Colonic mucosa (tissue), 4 donors: ENCODE measurements at regions not wholly inside any gene's neighbourhood (a gene's known extent, or its start where the extent isn't known, plus 50 kb on each side); places are given as distances from the start of the nearest gene placed in this dataset.

Experiments
- DNase-seq: peaks from one replicate; pipeline ENCODE4 v3.0.0-alpha.2; 2020
- H3K27ac ChIP-seq: fragments of 200-600 bp; one replicate; pipeline ENCODE4 v1.8.0; 2021
- H3K27me3 ChIP-seq: fragments of 200-600 bp; one replicate; pipeline ENCODE4 v1.8.0; 2021
- H3K36me3 ChIP-seq: fragments of 200-600 bp; one replicate; pipeline ENCODE4 v1.8.0; 2021
- H3K4me1 ChIP-seq: fragments of 200-600 bp; one replicate; pipeline ENCODE4 v1.8.0; 2021; ENCODE audit warnings: mild to moderate bottlenecking
- H3K4me3 ChIP-seq: fragments of 200-600 bp; one replicate; pipeline ENCODE4 v1.8.0; 2021
- H3K9ac ChIP-seq, 2 donors: one replicate each; pipeline ENCODE4 v1.7.0; 2013; ENCODE audit warnings: control low read depth in 2 of 2, low read depth in 2 of 2, low read length in 2 of 2
- H3K9me3 ChIP-seq: fragments of 200-600 bp; one replicate; pipeline ENCODE4 v1.8.0; 2021
- CTCF ChIP-seq: fragments of 200-600 bp; IDR thresholded peaks from one replicate; pipeline ENCODE4 v1.8.0; 2022; ENCODE audit warnings: antibody characterized with exemption, mild to moderate bottlenecking
- intact Hi-C: fragments of 100-400 bp; cut with DNase I; formaldehyde crosslinking; loops from one replicate; pipeline ENCODE4 v1.14.1; 2022
- donor health status: healthy.
- donor health status: DM: no; HTN: no; CAD: no.
- donor health status: DM: no; HTN: no; CAD: no.

- no peak overlapping the region for H3K9ac ChIP-seq
- H3K27me3 ChIP-seq: no peaks in the 10 kb centered on the region
- H3K4me1 ChIP-seq: no peaks in the 10 kb centered on the region
- intact Hi-C loops: no loop called here
- no peaks in the 10 kb centered on the region for H3K9me3 ChIP-seq
- TF ChIP-seq CTCF: no peak
- H3K4me3 ChIP-seq: no peak overlapping the region
- DNase-seq: no peak
- H3K36me3 ChIP-seq: no peaks in the 10 kb centered on the region
- no peak overlapping the region for H3K27ac ChIP-seq
Observed at GRCh38 chr9:75644649-75645048, 245.8 kb upstream of the PCSK5 start.

DNA sequence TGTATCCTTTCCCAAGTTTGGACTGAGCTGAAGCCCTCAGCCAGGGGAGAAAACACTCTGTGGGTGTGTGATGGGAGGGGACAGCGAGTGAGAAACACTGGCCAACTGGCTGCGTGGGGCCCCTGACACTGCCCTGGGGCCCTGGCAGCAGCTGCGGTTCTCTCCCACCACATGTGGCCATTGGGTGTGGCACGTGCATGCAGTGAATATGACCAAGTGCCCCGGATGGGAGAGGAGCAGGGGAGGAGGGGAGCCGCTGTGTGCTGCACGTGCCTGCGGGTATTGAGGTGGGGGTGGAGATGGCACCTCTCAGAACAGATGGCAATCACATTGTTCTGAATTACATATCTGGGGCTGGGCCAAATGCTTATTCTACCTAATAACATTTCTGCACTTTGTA is 242.4 kb upstream of the PCSK5 start:
- no peak overlapping the region for H3K9ac ChIP-seq
- no peak for DNase-seq
- no peaks in the 10 kb centered on the region for H3K4me1 ChIP-seq
- H3K4me3 ChIP-seq: no peak overlapping the region
- TF ChIP-seq CTCF: no peak
- H3K9me3 ChIP-seq: no peaks in the 10 kb centered on the region
- H3K36me3 ChIP-seq: no peaks in the 10 kb centered on the region
- no peak overlapping the region for H3K27ac ChIP-seq
- no peaks in the 10 kb centered on the region for H3K27me3 ChIP-seq
- intact Hi-C loops: no loop called here

DNA sequence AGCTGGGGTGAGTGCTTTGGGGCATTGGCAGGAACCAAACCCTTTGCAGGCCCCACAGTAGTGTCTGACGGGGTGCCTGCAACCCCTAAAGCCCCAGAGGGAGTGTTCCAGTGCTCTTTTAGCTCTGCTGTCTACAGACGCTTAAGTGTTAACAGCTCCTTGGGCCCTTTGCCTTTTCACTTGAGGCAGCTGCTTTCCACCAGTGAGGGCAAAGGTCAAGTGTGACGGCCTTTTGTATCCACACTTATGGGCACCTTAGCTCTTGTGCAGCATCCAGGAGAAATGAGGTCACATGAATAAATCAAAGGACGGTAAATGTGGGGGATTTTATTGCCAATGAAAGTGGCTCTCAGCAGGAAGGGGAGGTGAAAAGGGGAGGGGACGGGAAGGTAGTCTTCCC is 241.4 kb upstream of the PCSK5 start:
- H3K27me3 ChIP-seq: no peaks in the 10 kb centered on the region
- no peak overlapping the region for H3K27ac ChIP-seq
- no peaks in the 10 kb centered on the region for H3K9me3 ChIP-seq

GRCh38 chr9:75651709-75652108 is 238.8 kb upstream of the PCSK5 start:
- Histone ChIP-seq H3K4me3 (no peak overlapping the region), H3K36me3 (no peaks in the 10 kb centered on the region), H3K27ac (no peak overlapping the region), H3K4me1 (no peaks in the 10 kb centered on the region), H3K27me3 (no peaks in the 10 kb centered on the region), H3K9ac (no peak overlapping the region), H3K9me3 (no peaks in the 10 kb centered on the region)
- DNase-seq: no peak
- intact Hi-C loops: no loop called here
- TF ChIP-seq CTCF: no peak

More for the DNA sequence above, 241.4 kb upstream of the PCSK5 start:
- Histone ChIP-seq H3K36me3 (no peaks in the 10 kb centered on the region), H3K4me1 (no peaks in the 10 kb centered on the region), H3K4me3 (no peak overlapping the region), H3K9ac (no peak overlapping the region)
- no peak for TF ChIP-seq CTCF
- intact Hi-C loops: no loop called here
- no peak for DNase-seq

- Histone ChIP-seq H3K4me1 (no peaks in the 10 kb centered on the region), H3K9me3 (no peaks in the 10 kb centered on the region), H3K4me3 (no peak overlapping the region), H3K36me3 (no peaks in the 10 kb centered on the region), H3K27ac (no peak overlapping the region), H3K27me3 (no peaks in the 10 kb centered on the region), H3K9ac (no peak overlapping the region)
- intact Hi-C loops: no loop called here
- DNase-seq: no peak
- TF ChIP-seq CTCF: no peak
Observed at GRCh38 chr9:75653335-75653734, 237.1 kb upstream of the PCSK5 start.

DNA sequence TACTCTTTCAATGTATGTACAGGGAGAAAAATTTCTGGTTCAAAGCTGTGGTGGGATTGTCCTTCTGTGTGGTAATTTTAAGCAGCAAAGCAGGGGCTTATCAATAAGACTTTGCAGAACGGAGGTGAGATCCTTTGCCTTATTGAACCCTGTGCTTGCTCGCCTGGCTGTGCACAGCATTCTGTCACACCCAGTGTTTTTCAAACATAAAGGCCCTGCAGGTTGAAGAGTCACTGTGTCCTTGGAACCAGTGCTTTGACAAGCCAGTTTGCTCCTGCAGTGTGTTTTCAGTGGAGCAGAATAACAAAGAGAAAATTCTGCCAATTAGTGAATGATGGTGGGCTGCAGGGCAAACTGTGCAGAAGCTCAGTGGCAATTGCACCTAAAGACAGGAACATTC is 236.7 kb upstream of the PCSK5 start:
- intact Hi-C loops: no loop called here
- H3K9ac ChIP-seq: no peak overlapping the region
- no peaks in the 10 kb centered on the region for H3K4me1 ChIP-seq
- DNase-seq: no peak
- no peak for TF ChIP-seq CTCF
- H3K4me3 ChIP-seq: no peak overlapping the region
- H3K27me3 ChIP-seq: no peaks in the 10 kb centered on the region
- no peaks in the 10 kb centered on the region for H3K36me3 ChIP-seq
- H3K9me3 ChIP-seq: no peaks in the 10 kb centered on the region
- no peak overlapping the region for H3K27ac ChIP-seq
